Neural cell (in vitro differentiated cells): ENCODE measurements at regions not wholly inside any gene's neighbourhood (a gene's known extent, or its start where the extent isn't known, plus 50 kb on each side); places are given as distances from the start of the nearest gene placed in this dataset.

Experiments
- EP300 ChIP-seq: fragments of 450-650 bp; conservative IDR thresholded peaks from 2 replicates; pipeline ENCODE4 v1.6.1; 2014; ENCODE audit warnings: antibody characterized with exemption, mild to moderate bottlenecking, moderate library complexity; ENCODE audit not compliant: poor library complexity, severe bottlenecking
- EZH2 ChIP-seq: fragments of 200-600, 300-800 bp; shearing (Covaris generic), sonication (generic); IDR thresholded peaks from 2 replicates; pipeline ENCODE4 v1.6.1; 2014; ENCODE audit warnings: antibody characterized with exemption, low read length, borderline replicate concordance, mild to moderate bottlenecking; ENCODE audit not compliant: insufficient read depth, poor library complexity, severe bottlenecking
- MXI1 ChIP-seq: fragments of 450-650 bp; conservative IDR thresholded peaks from 2 replicates; pipeline ENCODE4 v1.6.1; 2014; ENCODE audit warnings: antibody characterized with exemption, mild to moderate bottlenecking; ENCODE audit not compliant: poor library complexity, severe bottlenecking
- TAF1 ChIP-seq: IDR thresholded peaks from 2 replicates; pipeline ENCODE4 v1.6.1; 2012; ENCODE audit warnings: low read depth
- TF ChIP-seq, protein P1 (sequence below): fragments of 450-650 bp; IDR thresholded peaks from 2 replicates; pipeline ENCODE4 v1.5.1; 2014; ENCODE audit warnings: antibody characterized with exemption, mild to moderate bottlenecking, moderate library complexity; ENCODE audit not compliant: poor library complexity, severe bottlenecking

DNA sequence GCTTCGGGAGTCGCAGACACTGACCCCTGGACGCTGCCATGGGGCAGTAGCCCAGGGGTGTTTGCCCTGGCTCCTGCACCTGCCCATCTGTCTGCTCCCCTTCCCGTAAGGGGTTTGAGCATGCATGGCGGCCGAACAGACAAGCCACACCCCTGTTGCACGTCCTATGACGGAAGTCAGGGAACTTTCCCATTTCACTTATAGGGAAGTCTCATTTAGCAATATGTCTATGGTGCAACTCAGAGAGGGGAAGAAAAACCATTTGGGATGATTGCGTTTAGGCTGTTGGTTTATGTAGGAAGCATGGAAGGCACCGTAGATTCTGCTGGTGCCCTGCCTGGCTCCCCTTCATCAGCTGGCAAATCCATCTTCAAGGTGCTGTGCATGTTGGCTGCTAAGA lies 112.5 kb downstream of the HAPSTR1 start:
- TF ChIP-seq, protein P1, sequence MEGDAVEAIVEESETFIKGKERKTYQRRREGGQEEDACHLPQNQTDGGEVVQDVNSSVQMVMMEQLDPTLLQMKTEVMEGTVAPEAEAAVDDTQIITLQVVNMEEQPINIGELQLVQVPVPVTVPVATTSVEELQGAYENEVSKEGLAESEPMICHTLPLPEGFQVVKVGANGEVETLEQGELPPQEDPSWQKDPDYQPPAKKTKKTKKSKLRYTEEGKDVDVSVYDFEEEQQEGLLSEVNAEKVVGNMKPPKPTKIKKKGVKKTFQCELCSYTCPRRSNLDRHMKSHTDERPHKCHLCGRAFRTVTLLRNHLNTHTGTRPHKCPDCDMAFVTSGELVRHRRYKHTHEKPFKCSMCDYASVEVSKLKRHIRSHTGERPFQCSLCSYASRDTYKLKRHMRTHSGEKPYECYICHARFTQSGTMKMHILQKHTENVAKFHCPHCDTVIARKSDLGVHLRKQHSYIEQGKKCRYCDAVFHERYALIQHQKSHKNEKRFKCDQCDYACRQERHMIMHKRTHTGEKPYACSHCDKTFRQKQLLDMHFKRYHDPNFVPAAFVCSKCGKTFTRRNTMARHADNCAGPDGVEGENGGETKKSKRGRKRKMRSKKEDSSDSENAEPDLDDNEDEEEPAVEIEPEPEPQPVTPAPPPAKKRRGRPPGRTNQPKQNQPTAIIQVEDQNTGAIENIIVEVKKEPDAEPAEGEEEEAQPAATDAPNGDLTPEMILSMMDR = no peak
- no peak for TF ChIP-seq EZH2
- no peak for TF ChIP-seq EP300
- TF ChIP-seq MXI1 = no peak
- TF ChIP-seq TAF1 = no peak
